Left ventricle myocardium superior (tissue), 1 donor: ENCODE measurements at regions not wholly inside any gene's neighbourhood (a gene's known extent, or its start where the extent isn't known, plus 50 kb on each side); places are given as distances from the start of the nearest gene placed in this dataset.

Experiments
- ATAC-seq: fragments of 200-7000 bp; cut with Tn5 transposase; one replicate; pipeline ENCODE4 v1.9.1; 2020; ENCODE audit warnings: mild to moderate bottlenecking, moderate library complexity
- DNase-seq: peaks from one replicate; pipeline ENCODE4 v3.0.0-alpha.2; 2020
- intact Hi-C: fragments of 100-400 bp; cut with micrococcal nuclease; formaldehyde crosslinking; loops from one replicate; pipeline ENCODE4 v1.11.0; 2022
- donor health status: DM: no; HTN: yes; CAD: no; lungs with severe emphysema.

DNA sequence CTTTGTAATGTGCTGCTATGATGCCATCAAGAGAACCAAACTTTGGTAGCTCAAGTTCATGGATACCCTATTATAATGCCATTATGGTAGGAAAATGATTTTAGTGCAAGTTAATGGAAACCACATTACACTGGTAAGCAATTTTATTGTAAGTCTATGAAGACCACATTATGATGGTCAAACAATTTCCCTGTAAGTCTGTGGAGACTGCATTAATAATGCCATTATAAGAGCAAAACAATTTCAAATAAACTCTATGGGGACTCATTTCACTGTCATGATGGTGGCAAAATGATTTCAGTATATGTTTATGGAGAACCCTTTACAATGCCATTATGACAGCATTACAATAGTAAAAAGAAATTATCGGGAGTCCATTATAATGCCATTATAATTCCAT is 602.0 kb upstream of the MEF2C start:
- intact Hi-C loops: no loop called here

DNA sequence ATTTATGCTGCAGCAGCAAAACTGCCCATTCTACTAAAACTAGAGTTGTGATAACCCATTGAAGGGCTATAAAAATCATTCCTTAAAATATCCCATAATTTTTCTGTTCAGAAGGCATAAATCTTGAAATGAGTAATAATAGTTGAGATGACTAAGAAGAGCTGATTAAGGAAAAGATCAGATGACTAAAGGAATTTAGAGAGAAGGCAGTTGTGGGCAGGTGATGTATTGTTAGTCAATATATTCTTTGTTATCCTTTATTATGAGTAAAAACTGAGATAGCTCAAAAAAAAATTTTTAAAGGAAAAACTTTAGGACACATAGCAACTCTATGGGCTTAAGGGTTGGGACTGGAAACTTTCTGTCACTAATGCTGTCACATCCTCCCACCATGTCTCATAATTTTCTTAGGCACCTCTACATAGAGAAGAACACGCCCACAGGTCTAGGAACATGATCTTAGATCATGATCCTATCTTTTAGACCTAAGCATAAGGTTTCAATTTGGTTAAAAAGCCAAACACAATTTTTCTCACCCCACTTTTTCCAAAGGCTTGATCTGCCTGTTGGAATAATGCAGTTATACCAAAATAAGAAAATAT is 597.5 kb upstream of the MEF2C start:
- ATAC-seq (no peak), DNase-seq (no peak)
- intact Hi-C loops: no loop called here

More for the DNA sequence above, 602.0 kb upstream of the MEF2C start:
- ATAC-seq (no peak), DNase-seq (no peak)

DNA sequence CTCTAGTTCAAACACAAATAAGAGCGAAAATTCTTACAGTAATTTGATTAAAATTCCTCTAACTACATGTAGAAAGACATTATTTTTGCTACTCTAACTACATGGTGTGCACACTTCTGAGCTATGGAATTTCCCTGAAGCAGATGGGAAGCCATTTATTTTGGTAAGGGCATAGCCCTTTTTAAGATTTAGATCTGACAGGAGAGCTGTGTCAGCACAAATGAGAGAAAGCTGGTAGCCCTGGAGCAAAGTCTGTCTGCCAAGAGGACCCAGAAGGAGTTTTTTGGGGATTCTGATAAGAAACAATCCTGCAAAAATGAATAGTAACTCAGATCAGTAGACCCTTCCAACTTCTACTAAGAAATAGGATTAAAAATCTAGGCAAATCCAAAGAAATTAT is 595.9 kb upstream of the MEF2C start:
- no peak for DNase-seq
- no peak for ATAC-seq
- intact Hi-C loops: no loop called here

DNA sequence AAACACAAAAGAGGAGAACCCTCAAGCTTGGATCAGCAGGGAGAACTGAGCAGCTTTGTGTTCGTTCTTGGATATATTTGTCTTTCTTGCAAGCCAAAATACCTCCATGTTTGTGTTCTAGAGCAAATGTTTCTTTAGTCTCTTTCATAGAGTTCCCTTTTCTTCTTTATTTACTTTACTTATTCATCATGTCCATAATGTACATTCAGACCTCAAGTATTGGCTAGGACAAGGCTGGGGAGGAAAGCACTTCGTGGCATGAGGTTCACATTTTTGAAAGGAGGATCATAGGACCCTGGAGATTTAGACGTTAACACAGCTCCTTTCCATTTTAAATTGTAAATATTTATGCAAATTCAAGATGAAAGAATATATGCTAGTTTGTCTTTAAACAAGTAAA is 590.2 kb upstream of the MEF2C start:
- no peak for DNase-seq

DNA sequence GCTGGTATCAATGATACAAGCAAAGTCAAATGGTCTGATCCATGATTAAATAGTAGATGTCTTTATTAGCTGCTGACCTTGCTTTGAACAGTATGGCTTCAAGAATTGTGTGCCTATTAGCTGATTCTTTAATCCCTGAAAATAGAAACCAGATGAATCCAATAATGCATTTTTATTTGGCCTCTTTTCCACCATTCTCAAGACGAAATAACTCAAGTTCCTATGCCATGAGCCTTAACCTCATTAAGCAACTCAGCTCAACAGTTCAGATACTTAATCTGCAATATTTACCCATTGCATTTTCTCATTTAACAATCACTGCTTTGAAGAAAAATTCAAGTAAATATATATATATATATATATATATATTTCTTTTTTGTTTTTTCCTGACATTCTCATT is 588.6 kb upstream of the MEF2C start:
- intact Hi-C loops: no loop called here
- no peak for DNase-seq
- no peak for ATAC-seq

More for the DNA sequence above, 590.2 kb upstream of the MEF2C start:
- intact Hi-C loops: no loop called here
- no peak for ATAC-seq

DNA sequence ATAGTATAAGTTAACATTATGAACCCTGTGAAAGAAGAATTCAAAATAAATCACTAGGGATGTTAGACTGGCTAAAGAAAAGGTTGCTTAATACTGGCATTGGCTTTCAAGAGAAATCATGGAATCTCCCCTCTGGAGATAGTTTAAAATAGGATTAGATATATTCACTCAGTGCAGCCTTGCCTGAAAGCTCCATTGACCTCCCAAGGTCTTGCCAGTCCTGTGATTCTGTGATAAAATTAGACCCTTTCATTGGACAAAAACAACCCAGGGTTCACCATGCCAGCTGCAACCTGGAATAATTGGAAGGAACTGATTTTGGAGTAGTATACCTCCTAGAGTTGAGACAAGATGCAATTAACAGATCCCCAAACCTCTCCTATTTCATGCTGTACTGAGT is 588.1 kb upstream of the MEF2C start:
- ATAC-seq (no peak), DNase-seq (no peak)
- intact Hi-C loops: no loop called here

DNA sequence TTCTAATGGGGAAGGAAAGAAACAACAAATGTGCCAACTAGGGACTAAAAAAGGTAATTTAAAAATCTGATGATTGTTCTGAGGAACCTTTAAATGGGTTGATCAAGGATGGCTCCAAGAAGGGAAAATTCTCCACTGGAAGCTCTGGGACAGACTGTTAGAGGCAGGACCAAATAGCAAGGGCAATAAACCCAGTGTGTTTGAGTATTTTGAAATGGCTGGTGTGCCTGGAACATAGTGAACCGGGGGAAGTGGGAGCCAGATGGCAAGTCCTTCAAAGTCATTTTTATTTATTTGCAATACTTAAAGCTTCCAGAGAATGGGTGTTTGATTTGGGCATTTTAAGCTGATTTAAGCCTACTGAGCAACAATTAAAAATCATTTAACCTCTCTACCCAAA is 587.7 kb upstream of the MEF2C start:
- no peak for DNase-seq
- intact Hi-C loops: no loop called here
- no peak for ATAC-seq

DNA sequence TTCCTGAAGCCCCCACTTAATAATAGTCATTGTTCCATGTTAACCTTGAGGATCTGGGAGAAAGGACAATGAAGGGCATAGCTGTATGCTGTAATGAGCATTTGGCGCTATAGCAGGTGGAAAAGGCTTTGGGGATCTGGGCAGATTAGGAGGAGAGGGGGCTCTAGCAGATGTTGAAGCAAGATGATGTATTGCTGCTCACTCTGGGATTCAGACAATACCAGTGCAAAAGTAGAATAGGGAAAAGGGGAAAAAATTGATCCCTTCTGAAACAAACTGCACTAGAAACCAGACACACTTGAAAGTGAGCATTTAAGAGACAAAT is 575.3 kb upstream of the MEF2C start:
- ATAC-seq: no peak
- intact Hi-C loops: no loop called here
- DNase-seq: no peak

DNA sequence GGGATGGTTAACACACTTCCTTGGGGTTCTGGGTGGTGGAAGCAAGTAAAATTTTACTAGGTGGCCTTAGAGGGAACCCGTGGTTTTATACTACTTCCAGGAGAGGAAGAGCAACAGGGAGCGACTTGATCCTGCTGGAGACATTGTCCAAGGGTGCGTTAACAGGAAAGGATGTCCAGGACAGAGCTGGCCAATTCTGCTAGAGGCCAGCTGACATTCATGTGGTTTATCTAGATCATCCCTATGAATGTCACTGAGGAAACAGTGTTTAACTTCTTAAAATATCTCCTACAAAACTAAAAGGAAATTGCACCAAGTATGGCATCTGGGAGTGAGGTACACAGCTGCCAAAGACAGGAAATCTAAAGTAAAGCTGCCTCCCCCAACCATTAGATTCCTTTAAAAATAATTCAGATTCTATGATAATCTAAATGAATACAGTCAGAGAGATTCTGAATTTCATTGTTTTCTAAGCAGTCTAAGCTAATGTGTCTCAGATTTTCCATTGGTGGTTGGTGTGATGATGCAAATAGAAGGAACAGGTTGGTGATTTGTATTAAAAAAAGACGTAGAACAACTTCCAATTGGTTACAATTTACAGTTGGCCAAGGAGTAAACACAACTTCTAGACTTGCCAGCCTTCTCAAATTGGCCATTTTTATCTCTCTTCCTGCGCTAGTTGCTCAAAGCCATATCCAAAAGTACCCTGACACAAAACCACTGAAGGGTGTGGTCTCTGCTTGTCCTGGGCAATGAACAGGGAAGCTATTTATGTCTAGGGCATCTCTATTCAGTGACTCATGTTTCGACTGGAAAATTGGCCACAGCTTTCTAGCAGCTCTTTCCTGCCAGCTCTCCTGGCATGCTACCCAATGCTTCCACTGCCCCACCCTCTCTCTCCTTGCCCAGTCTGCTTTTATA is 574.7 kb upstream of the MEF2C start:
- DNase-seq: peak; percentile 67
- intact Hi-C loops: no loop called here
- peak; percentile 100 for ATAC-seq

DNA sequence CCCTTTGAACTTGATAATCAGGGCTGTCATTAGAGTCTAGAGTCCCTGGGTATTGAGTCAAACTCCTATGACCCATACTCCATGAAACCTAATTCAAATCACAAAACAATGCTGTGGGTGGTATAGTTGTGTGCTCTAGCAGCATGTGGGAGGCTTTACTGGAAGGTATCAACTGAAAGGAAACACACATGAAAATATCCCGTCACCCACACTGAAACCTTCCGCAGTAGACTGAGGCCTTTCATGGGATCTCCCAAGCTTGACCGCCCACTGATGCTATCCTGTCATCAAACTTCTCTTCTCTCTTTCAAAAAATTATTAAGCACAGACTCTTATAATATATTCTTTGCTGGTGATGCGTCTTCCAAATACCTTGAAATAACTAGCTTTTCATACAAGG is 569.1 kb upstream of the MEF2C start:
- no peak for ATAC-seq
- intact Hi-C loops: no loop called here

DNA sequence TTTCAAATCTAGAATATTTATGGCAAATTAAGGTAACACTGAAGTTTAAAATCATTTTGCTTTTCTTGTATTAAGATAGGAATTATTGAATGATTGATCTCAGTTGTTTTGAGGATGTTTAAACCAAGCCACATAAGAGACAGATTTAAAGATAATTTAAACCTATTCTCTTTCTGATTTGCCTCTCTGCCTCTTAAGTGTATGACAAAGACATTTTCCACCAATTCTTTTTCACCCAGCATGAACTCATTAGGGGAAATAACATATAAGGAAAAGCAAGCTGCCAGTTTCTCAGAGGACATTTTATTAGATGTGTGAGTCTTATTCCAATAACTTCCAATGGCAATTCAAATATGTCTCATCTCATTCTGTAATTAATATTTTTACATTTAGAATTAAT is 568.3 kb upstream of the MEF2C start:
- no peak for ATAC-seq
- DNase-seq: no peak
- intact Hi-C loops: no loop called here

More for the DNA sequence above, 569.1 kb upstream of the MEF2C start:
- no peak for DNase-seq

DNA sequence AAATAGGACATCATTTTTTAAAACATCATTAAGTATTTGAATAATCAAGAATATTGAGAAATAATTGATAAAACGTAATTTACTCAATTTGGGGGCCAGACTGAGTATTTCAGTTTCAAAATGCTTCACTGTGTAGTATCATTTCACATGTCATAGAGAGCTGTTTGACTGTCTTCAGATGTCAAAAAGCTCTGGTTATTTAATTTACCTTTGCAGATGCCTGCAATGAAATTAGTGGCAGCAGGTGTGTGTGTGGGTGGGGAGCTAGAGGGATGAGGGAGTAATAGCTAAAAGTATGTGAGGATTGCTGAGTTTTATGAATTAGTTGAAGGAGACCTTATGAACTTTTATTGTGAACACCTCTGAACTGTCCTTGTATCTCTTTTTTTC is 567.2 kb upstream of the MEF2C start:
- DNase-seq: no peak
- ATAC-seq: no peak
- intact Hi-C loops: no loop called here

DNA sequence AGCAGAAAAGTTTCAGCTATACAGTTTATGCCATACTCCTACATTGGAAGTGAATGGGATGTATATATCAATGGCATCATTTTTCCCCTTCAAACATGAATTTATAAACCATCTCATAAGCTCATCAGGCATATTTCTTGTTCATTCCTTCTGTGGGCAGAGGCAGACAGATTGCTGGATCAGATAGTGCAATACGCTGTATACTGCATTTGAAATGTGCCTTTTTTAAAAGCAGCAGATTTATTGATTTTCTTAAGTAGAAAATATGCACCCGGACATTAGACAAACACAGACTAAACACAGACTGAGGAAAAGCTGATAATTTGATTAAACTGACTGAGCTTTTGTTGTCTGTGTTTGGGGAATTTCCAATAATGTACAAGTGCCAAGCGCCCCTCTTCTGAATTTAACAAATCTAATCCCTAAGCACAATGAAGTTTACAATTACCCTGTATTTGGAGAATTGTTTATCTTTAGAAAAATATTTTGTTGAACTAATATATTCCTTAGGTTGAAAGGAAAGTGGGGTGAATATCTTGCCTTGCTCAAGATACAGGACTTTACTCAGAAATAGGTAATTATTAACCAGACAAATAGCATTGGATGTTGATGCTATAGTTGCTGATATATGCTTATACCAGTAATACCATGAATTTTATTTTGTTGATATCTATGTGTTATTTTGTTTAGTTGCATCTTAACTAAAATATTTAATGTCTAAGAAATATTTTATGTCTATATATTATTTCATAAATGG is 566.6 kb upstream of the MEF2C start:
- DNase-seq: no peak
- ATAC-seq: no peak
- intact Hi-C loops: no loop called here

DNA sequence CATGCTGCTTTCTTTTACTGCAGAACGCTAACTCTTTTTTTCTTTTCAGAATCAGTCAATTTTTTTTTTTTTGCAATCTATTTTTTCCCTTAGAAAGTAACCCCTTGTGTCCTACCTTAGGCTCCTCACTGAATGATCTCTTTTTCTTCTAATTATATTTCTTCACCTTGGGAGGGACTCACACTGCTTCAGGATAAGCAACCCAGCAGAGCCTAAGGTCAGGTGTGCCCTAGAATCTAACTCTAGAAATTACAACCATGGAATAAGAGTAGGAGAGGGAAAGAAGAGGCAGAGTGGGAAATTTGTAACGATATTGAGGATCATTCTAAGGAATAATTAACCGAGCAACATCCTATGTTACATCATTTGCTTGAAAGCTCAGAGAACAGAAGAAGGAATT is 564.0 kb upstream of the MEF2C start:
- intact Hi-C loops: no loop called here
- ATAC-seq (no peak), DNase-seq (no peak)

DNA sequence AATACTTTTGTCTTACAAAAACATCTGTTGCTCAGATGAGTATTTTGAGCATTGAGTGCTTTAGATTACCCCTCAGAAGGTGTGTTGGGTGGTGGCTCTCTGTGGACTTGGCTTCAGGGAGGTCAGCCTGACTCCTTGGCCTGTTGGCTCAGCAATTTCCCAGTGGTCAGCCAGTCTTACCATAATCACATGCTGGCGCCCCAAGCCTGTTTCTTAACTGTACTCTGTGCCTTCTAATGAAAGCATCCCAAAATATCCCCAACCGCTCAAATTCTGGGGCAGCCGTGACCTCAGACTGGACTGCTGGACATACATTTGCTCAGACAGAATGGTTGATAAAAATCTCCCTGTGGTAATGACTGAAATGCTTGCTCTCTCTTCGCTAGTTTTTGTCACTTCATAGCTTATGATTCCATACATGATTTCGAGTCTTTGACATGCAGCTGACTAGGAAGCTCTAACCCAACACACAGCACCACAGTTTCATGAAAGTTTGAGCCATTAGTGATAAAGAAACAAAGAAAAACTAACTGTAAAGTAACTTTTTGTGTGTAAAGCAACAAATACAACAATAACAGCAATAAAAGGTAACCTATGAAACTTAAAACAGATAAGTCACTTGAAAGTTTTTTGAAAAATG is 562.2 kb upstream of the MEF2C start:
- intact Hi-C loops: no loop called here
- DNase-seq (no peak), ATAC-seq (no peak)

DNA sequence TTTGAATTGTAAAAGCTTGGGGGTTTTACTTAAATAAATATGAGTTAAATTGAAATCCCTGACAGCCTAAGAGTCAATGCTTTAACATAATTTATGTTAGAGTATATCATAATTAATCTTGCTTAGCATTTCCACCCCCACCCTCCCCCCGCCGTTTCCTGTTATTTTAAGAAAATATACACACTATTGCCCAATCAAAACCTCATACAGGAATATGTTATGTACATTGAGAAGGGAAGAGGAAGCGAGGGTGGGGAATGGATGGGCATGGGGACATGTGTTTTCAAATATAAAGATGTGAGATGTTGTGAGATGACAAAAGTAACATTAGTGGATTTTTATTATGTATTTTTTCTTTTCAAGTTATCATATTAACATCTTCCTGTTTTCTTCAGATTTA is 561.1 kb upstream of the MEF2C start:
- intact Hi-C loops: no loop called here
- DNase-seq (no peak), ATAC-seq (no peak)

DNA sequence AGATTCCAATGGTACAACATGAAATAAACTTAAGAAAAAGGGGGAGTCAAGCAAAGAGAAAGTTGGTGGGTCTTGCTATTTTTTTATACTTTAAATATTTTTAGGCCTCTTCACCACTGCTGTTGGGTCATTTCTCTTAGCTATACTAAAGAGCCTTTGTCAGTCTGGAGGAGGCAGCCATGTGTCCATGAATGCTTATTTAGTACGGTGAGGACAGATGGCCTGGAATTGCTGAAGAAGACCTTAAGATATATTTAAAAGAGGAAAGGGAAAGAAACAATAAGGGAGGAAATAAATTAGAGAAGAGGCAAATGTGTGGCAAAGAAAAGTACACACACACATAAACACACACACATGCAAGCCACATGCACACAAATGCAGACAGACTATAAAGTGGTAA is 560.5 kb upstream of the MEF2C start:
- intact Hi-C loops: no loop called here
- ATAC-seq: no peak
- no peak for DNase-seq

DNA sequence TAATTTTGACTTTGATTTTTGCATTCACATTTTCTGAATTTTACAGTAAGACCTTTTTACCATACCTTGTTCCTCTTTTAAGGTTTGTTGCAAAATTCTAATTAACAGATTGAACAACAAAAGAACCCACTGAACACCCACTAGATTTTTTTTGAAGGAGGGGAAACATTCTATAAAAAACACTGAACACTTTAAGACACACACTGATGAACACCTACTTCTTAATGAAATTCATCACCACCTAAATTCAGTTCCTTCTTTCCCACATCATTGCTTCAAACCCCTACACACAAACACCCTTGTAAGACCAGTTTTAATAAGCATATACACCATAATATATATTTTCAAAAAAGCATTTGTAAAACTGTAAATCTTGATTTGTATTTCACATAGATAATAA is 559.0 kb upstream of the MEF2C start:
- DNase-seq (no peak), ATAC-seq (no peak)
- intact Hi-C loops: no loop called here

DNA sequence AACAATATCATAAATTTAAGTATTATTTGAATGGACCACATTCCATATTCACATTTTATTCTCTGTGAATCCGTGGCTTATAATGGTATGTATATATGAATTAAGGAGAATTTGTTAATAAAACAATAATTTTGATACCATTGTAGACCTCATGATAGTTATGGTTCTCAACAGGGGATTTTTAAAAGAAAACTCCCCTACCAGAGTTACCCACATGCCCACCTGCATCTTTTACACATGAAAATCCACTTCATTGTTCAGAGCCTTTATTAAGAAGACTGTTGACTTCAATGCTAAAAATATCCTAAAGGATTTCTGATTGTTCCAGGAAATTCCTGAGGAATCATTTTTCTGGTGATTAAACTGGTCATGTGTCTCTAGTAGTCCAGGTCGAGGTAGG is 557.7 kb upstream of the MEF2C start:
- peak; percentile 18 for ATAC-seq

More for the DNA sequence above, 557.7 kb upstream of the MEF2C start:
- intact Hi-C loops: no loop called here
- DNase-seq: no peak
